CD4-positive, alpha-beta T cell treated with Interleukin-4 for 4 hours (primary cell): ENCODE measurements at regions not wholly inside any gene's neighbourhood (a gene's known extent, or its start where the extent isn't known, plus 50 kb on each side); places are given as distances from the start of the nearest gene placed in this dataset.

Experiments
- DNase-seq: peaks from one replicate; pipeline ENCODE4 v3.0.0-alpha.2; 2020

GRCh38 chr15:38864122-38864521 lies 299.5 kb upstream of the RASGRP1 start:
- no peak for DNase-seq

GRCh38 chr15:38864827-38865581 lies 300.4 kb upstream of the RASGRP1 start:
- no peak for DNase-seq

GRCh38 chr15:38867556-38867955 lies 302.9 kb upstream of the RASGRP1 start:
- DNase-seq: no peak

- DNase-seq: no peak
Measured at GRCh38 chr15:38868326-38869114, 303.9 kb upstream of the RASGRP1 start.

DNA sequence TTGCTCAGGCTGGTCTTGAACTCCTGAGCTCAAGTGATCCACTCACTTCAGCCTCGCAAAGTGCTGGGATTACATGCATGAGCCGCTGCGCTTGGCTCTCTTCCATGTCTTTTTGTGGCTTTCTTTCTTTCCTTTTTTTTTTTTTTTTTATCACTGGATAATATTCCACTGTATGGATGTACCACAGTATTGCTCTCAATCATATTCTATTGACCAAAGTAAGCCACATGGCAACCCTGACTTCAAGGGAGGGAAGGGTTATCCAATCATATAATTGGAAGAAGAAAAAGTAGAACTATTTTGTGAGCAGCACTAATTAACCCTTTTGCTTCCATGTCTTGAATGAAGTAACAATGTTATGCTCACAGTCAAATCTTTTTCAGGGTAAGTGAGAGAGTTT lies 307.0 kb upstream of the RASGRP1 start:
- DNase-seq: no peak

DNA sequence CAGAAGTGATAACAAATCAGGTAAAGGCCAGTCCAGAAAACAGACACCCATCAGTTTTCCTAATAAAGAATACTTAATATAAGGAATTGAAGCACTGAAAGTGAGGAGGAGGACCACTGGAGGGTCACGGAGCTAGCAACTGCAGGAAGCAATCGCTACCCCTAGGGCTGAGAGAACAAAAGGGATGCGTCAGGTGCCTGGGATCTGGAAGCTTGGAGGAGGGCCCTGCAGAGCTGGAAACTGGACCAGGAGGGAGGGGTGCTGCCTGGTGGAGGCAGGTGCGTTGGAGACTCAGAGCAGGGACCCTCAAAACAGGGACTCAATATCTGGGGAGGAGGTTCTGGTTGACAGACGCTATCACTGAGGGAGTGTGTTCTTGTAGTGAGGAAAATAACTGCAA lies 308.1 kb upstream of the RASGRP1 start:
- DNase-seq: no peak

DNA sequence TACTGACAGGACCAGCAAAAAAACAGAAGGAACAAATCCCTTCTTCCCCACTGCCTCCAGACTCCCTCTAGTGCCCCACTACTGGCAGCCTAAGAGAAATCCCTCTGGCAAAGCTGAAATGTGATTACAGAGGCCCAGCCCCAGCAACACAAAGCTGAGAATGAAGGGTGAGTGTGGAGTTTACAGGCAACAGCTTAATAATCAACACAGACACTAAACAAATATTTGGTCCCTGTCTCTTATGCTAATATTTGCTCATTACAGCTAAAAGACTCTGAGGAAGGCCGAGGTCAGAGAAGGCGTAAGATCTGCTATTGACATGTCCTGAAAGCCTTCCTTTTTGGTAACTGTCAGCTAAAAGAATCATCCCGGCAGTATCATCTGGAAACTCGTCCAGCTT lies 308.5 kb upstream of the RASGRP1 start:
- DNase-seq: no peak

DNA sequence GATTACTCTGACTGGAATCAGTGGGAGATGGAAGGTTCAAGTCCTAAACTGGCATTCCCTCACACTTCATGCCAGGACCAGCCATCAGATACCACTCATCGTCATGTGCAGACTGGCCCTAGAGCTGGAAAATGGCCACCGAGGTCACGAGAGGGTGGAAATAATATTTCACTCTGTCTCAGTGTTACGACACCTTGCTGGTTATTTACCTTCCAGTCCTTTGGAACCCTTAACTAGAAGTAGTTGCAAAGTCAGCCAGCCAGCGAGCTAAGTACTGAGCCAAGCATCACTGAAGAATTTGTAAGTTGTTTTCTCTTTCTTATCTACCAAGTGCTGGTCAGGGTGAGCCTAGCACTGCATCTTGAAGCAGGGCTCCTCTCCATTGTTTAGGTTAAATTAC lies 309.9 kb upstream of the RASGRP1 start:
- no peak for DNase-seq

- no peak for DNase-seq
Measured at GRCh38 chr15:38876211-38876610, 311.6 kb upstream of the RASGRP1 start.

- no peak for DNase-seq
Measured at GRCh38 chr15:38876621-38877020, 312.0 kb upstream of the RASGRP1 start.

- no peak for DNase-seq
Measured at GRCh38 chr15:38877471-38877870, 312.9 kb upstream of the RASGRP1 start.

DNA sequence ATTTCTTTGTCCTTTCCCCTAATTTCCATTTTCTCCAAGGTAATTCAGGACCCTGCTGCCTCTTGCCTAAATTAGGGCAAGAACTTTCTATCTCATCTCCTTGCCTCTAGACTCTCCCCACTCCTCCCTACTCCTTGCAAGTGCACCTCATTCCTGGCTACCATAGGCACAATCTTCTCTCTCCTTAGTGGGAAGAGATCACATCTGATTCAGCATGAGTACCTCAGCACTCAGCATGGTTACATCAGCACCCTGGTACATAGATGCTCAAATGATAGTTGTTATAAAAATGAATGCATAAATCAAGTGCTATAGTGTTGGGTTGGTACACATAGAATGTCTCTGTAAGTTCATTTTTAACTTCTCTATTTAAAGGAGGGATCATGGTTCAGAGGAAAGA lies 313.4 kb upstream of the RASGRP1 start:
- DNase-seq: no peak

GRCh38 chr15:38878926-38879325 lies 314.3 kb upstream of the RASGRP1 start:
- DNase-seq: no peak

- no peak for DNase-seq
Measured at GRCh38 chr15:38879909-38880471, 315.4 kb upstream of the RASGRP1 start.

- no peak for DNase-seq
Measured at GRCh38 chr15:38882221-38882620, 317.6 kb upstream of the RASGRP1 start.

- DNase-seq: no peak
Measured at GRCh38 chr15:38883987-38884386, 319.4 kb upstream of the RASGRP1 start.

DNA sequence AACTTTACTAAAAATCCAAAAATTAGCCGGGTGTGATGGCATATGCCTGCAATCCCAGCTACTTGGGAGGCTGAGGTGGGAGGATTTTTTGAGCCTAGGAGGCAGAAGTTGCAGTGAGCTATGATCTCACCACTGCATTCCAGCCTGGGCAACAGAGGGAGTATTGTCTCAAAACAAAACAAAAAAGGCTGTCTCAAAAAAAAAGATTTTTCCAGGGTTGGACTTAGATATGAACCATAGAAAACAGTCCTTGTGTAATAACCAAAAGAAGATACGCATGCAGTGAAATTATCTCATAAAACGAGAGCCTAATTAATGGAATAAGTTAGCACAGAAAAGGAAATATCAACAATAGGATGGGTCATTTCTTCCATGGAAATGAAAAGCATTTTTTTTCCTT lies 320.4 kb upstream of the RASGRP1 start:
- DNase-seq: no peak

DNA sequence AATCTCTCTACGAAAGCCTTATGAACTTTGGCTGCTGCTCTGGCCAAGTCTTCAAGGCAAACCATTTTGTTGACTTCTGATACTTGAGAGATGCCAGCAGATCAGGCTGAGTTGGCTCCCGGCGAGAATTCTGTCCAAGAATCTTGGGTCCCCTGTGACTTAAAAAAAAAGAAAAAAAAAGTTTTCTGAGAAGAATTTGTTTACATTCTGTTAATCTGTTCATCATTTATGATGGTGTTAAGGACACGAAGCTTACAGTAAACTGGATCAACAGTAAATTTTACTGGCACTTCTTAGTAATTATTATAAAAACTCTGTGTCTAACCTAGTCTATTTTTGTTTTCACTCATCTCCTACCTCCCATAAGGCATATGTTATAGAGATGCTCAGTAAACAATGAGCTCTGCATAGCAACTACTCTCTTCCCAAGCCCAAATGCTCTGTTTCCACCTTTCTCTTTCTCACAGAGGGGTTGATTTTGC lies 320.9 kb upstream of the RASGRP1 start:
- no peak for DNase-seq

DNA sequence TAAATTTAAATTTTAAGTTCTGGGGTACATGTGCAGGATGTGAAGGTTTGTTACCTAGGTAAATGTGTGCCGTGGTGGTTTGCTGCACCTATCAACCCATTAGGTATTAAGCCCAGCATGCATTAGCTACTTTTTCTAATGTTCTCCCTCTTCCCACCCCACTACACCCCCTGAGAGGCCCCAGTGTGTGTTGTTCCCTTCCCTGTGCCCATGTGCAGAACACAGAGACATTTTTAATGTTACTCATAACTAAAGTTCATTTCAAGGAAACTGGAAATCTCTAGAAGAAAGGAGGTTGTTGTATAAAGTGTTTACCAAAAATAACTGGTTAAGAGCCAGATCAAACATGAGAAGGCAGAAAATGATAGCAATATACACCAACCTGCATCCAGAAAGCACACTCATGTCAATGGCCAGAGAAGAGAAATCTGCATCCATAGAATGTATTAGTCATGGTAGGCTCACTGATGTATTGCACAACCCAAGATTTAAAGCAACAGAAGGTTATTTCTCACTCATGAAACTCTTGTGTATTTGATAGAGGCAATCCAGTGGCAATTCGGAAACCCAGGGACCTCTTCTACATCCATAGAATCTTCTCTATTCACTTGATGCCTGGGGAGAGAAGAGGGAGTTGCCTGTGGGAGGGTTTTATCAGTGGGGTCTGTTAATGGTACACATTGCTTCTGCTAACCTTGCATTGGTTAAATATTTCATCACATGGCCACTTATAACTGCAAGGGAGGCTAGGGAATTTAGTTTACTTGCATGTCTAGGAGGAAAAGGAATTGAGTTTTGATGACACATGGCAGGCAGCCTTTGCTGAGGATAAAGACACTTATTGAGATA lies 321.9 kb upstream of the RASGRP1 start:
- no peak for DNase-seq

DNA sequence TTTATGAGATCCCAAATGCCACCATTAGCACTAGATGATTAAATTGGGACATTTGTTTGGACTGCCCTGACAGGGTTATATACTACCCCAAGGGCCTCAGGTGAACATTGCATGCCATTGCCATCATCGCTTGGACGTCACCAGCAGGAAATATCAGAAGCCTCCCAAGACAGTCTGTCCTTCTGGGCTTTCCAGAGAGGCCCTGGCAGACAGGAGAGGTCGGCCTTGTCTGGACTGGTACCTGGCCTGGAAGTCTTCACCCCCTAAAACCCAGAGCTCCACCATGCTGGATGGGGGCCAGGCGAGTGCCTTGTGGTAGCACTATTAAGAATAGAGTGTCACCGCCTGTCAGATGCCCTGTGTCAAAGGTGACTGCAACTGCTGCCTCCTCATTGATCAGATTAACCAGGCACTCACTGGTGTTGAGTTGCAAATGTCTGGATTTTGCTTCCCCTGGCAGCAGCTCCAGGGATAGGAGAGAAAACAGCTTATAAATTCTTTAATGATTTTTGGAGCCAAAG lies 324.1 kb upstream of the RASGRP1 start:
- DNase-seq: no peak

GRCh38 chr15:38890194-38890593 lies 325.6 kb upstream of the RASGRP1 start:
- no peak for DNase-seq

DNA sequence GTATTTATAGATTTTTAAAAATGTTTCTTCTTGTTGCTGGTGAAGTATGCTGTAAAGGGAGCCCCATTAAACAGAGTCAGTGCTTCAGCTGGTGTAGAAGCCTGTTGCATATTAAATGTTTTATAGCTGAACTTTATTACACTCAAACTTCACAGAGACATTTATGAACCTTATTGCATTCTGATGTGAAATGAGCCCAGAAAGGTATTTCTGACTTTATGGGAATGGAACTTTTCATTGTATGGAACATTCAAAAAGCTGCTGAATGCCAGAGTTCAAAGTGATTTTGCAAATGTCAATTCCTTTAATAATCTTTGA lies 329.3 kb upstream of the RASGRP1 start:
- DNase-seq: no peak
